Astrocyte (in vitro differentiated cells and primary cell): ENCODE measurements at regions not wholly inside any gene's neighbourhood (a gene's known extent, or its start where the extent isn't known, plus 50 kb on each side); places are given as distances from the start of the nearest gene placed in this dataset.

Experiments used
- CTCF ChIP-seq: IDR thresholded peaks from 2 replicates; pipeline ENCODE4 v1.5.1; 2011; ENCODE audit warnings: low read depth, mild to moderate bottlenecking, inconsistent platforms, low read length, moderate library complexity; ENCODE audit not compliant: insufficient read depth
- EZH2 ChIP-seq: IDR thresholded peaks from 2 replicates; pipeline ENCODE4 v1.6.1; 2012; ENCODE audit warnings: mild to moderate bottlenecking, low read length, inconsistent platforms; ENCODE audit not compliant: insufficient read depth

- no peak for TF ChIP-seq CTCF
- no peak for TF ChIP-seq EZH2
Observed at GRCh38 chrX:46305431-46305830, 239.8 kb downstream of the ZNF674 start.
